Activated CD4-positive, alpha-beta T cell treated with anti-CD3 and anti-CD28 coated beads, Interleukin-2, amount 50 U/mL, for 4 hours (primary cell): ENCODE measurements at regions not wholly inside any gene's neighbourhood (a gene's known extent, or its start where the extent isn't known, plus 50 kb on each side); places are given as distances from the start of the nearest gene placed in this dataset.

Experiments used
- DNase-seq, 2 experiments: peaks; one replicate each; pipeline ENCODE4 v3.0.0-alpha.2; 2020

DNA sequence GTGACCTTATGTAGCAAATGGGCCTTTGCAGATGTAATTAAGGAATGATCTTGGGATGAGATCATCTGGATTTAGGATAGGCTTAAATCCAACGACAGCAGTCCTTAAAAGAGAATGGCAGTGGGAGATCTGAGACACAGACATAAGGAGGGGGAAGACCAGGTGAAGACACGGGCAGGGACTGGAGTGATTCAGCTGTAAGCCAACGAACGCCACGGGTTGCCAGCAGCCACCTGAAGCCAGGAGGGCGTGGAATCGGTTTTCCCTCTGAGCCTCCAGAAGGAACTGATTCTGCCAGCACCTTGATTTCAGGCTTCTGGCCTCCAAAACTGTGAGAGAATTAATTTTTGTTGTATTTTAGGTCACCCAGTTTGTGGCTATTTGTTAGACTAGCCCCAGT lies 218.6 kb upstream of the ANKRD55 start:
- DNase-seq = no peak

DNA sequence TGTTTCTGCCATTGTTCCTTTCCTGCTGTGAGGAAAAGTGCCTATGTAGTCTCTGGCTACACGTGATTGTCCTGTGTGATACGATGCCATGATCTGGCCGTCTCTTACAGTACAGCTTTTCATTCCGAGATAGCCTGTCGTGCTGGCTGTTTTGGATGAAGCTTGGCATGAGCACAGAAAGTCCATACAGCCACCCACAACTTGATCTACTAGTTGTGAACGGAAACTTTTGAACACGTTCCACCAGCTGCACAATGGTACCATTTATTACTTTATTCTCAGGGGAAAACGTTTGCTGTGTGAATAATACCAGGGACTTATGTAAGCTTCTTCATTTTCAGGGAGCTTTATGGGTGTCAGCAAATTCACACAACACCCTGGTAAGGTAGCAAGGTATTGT lies 217.6 kb upstream of the ANKRD55 start:
- DNase-seq = no peak

DNA sequence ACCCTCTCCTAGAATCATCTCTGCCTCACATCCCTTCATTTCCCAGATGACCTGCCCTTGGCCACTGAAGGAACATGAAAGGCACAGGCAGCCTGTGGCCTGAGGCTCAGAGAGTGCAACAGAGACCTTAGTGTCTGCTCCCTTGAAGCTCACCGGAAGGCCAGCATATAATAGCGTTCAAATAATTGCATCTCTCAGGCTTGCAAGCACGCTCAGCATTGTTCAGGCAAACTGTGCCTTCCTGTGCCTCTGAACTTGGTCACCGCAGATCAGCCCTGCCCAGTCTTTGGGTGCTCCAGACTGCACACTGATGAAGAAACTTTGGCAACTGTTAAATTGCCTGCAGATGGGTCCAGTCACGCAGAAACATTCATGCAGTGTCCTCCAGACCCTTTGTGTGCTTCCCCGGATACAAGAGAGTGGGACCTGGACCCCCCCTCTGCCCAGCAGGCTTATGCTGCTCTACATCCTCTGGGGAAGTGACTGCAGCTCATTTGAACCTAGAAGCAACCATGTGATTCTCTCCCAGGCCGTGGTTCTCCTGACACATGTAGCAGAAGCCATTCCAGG lies 216.0 kb upstream of the ANKRD55 start:
- DNase-seq = no peak

- DNase-seq = no peak
These were observed 214.5 kb upstream of the ANKRD55 start for GRCh38 chr5:56447656-56448055.

DNA sequence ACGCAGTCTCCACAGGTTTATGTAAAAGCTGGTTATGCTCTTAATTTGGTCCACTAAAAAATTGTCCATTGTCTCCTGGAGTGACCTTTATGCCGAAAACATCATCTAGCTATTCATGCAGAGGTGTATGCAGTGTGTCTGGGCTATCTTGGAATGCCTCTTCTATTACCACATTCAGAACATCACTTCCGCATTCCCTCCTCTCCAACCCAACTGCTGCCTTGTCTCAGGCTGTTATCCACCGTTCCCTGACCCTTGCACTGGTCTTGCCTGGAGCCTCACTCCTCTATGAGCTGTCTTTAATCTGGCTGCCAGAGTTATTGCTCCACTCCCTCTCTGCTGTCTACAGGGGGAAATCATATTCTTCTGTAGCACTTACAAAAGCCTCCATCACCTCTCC lies 214.1 kb upstream of the ANKRD55 start:
- DNase-seq = no peak

- no peak for DNase-seq
These were observed 213.6 kb upstream of the ANKRD55 start for GRCh38 chr5:56446728-56447127.

- DNase-seq = no peak
These were observed 210.7 kb upstream of the ANKRD55 start for GRCh38 chr5:56443826-56444225.

- DNase-seq = no peak
These were observed 208.0 kb upstream of the ANKRD55 start for GRCh38 chr5:56440871-56441740.

- no peak for DNase-seq
These were observed 201.9 kb upstream of the ANKRD55 start for GRCh38 chr5:56434986-56435385.

GRCh38 chr5:56433039-56433617 lies 200.0 kb upstream of the ANKRD55 start:
- DNase-seq = no peak

GRCh38 chr5:56432321-56432720 lies 199.2 kb upstream of the ANKRD55 start:
- no peak for DNase-seq

DNA sequence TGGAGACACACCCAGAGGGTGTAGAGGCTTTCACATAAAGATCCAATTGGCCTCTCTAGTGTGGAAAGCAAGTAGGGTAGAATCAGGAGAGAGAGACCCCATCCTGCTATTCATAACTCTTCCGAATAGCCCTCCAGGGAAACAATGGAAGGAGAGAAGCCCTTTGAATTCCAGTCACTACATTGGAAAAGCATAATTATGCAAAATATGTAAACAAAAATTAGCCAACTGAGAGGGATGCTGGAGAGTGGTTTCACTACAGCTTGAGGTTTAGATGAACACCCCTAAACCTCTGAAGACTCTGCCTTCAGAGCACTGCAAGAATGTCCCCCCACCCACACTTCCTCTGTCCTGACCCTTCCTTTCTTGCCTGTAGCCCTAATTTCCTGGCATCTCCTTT lies 197.3 kb upstream of the ANKRD55 start:
- DNase-seq = no peak

- DNase-seq = no peak
These were observed 196.0 kb upstream of the ANKRD55 start for GRCh38 chr5:56429110-56429561.

GRCh38 chr5:56426693-56427092 lies 193.6 kb upstream of the ANKRD55 start:
- no peak for DNase-seq

DNA sequence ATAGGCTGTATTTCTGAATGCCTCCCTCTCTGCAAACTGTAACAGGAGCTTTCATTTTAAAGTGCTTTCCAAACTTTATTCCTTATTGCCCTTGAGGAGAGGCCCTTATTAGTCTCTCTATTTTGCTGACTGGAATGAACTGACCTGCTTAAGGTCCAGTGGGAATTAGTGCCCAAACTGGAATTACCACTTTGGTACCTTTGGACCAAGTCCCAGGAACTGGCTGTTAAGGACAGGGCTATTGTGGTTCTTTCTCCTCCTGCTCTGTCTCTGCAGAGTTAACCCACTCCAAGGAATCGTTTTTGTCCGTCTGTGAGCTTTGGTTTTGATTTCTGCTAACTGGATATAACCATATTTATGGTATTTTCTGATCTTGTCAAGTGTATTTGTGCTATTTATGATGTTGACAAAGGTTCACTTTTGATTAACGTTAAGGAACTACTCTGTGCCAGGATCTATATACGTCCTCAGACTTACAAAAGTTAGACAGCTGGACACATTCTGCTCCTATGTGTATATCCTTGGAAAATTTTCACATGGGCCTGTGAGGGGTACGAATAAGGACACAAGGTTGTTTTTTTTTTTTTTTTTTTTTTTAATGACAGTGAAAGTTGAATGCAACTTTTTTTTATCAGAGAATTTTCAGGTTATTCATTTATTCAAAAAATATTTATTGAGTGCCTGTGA lies 189.1 kb upstream of the ANKRD55 start:
- no peak for DNase-seq

DNA sequence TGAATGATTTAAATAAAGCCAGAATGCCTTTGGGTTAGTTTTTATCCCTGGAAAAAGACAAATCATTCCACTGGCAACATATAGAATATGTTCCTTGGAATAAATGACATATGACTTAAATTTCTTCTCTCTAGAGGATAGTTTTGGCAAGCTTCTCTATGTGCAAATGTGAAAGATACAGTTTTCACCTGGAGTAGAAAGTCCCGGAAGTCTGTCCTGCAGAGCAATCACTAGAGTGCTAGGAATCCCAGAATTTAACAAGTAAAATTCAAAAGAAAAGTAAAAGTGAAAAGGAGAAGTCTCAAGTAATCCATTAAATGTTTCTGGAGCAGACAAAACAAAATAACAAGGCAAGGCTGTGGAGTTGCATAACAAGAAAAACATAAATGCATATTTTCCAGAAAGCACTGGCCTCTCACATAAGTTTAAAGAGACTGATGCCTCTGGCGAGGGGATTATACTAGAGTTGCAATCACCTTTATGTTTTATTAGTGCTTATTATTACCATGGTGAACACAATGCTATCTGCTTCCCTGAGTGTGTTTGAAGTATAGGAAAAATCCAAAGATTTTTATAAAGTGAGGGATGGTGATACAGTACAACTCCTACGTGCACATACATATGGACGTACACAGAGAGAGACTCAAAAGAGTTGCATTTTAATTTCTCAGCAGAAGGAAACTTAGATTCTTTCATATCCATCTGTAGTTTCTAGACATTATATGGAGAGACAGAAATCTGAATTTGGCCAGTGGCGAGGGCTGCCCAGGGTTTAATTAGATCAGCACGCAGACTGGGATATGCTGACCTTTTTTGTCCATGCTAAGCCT lies 188.3 kb upstream of the ANKRD55 start:
- no peak for DNase-seq

GRCh38 chr5:56420323-56420722 lies 187.2 kb upstream of the ANKRD55 start:
- no peak for DNase-seq

DNA sequence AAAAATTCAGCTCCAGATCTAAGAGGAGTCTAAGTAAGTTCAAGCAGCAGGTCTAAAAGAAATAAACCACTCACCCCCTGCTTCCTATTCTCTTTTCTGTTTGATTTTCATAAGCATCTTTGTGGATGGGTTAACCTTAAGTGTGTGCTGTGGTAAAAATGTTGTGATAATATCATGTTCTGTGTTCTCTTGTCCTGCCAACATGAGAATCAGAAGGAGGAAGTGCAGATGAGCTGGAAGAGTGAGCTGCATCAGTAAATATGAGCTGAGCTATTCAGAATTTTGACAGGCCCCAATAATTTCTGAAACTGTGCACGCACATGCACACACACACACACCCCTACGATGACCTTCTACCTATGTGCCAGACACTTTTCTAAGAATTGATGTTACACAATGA lies 186.5 kb upstream of the ANKRD55 start:
- DNase-seq = no peak

- no peak for DNase-seq
These were observed 182.2 kb upstream of the ANKRD55 start for GRCh38 chr5:56415356-56415765.

DNA sequence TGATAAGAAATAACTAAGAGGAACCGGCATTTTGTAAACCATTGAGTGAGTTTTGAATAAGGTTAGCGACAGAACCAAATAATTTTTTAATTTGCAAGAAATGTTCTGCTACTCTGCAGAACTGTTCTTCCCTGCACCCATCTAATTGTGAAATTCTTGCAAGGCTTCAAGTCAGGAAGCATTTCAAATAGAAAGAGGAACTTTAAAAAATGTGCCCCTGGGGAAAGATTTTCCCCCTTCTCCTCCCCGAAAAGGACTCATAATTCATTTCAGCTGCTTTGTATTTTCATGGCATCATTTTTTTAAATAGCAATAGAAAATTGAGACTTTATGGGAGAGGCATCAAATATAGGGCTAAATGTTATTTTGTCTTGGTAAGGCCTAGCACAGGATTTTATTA lies 180.9 kb upstream of the ANKRD55 start:
- no peak for DNase-seq

- no peak for DNase-seq
These were observed 180.4 kb upstream of the ANKRD55 start for GRCh38 chr5:56413546-56413945.

DNA sequence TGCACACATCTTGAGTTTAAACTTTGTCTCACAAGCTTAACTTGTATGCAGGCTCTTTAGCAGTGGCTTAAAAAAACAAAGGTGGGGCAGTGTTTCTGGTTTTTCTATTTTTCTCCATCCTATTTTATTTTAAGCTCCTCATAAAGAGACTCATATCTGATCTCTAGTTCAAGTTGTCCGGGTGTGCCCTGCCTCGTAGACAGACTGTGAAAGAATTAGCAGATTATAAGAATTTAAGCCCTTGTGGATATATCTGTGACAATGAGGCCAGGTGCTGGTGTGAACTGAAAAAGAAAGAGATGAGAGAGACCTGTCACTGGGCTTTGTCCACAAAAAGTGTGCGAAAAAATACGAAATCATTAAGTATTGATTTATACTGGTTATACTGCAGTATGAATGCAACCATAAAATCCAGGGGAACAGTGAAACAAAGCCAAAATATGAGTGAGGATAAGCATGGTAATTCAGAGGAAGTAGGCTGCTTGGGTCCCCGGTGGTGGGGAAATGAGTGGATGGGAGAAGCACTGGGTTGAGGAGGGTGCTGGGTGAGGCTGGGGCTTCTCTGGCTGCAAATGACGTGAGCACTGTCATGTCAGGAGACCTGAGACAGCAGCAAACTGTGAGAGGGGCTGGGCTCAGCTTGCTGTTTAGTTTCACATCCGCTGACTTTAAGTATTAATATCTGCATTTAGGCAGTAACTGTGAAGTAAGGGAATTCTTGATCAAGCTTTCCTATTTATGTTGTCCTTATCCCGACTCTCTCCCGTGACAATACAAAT lies 179.7 kb upstream of the ANKRD55 start:
- no peak for DNase-seq
